ENCODE measurements at regions not wholly inside any gene's neighbourhood (a gene's known extent, or its start where the extent isn't known, plus 50 kb on each side); places are given as distances from the start of the nearest gene placed in this dataset.

DNA sequence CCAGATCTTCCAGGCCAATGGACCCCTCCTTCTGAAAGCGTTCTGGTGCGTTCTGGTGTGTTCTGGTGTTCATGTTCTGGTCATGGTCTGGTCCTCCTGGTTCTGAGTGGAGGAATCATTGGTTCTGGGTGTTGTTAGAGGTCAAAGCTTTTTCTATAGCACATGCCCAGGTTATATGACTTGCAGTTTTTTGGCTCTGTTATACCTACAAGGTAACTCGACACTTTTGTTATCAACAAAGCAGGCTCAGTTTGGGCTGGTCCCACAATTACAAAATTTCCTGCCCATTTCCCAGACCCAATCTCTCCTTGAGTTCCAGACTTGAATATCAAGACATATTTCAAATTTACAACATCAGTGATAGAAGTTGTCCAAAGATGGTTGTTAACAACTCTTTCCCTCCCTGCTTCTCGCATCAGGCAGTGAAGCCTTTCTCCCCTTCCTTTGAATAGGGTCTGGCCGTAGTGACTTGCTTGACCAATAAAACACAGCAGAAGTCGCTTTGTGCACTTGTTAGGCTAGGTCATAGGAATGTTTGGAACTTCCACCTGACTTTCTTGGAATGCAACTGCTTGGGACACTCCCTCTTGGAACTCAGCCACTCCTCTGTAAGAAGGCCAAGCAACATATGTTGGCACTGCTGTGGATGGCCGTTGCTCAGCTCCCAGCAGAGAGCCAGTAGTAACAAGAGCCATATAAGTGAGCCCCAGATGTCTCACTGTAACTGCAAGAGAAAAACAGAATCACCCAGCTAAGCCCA, 83.1 kb upstream of the STEAP1B start:
- no peak for DNase-seq

DNA sequence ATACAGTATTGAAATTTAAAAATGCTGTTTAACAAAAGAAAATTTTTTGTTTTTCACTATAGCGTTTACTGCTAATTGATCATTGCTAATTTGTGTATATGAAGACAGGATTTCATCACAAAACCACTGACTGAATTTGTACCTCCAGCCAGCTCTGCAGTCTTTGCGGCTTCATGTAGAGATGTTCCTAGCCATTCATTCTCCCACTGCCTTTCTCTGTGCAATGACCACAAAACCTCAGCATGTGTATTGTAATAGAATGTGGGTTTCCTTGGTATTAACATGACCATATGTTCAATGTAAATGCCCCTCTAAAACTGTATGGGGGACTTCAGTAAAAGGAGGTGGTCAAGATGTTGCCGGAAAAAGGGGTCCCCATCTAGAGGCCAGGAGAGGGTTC, 81.1 kb upstream of the STEAP1B start:
- no peak for DNase-seq

DNA sequence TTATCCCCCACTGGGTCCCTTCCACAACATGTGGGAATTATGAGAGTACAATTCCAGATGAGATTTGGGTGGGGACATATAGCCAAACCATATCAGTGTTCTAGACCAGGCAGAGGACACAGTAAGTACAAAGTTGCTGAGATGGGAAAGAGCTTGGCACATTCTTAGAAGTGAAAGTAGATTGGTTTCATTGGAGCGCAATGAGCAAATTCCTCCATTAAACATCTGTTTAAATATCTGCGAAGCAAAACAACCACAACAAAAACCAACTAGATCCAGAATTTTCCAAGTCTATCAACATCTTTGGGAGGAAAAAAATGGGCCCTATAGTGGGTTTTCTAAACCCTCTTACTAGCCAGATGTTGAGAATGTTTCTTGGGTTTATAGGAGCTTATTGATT, 80.0 kb upstream of the STEAP1B start:
- DNase-seq: no peak

DNA sequence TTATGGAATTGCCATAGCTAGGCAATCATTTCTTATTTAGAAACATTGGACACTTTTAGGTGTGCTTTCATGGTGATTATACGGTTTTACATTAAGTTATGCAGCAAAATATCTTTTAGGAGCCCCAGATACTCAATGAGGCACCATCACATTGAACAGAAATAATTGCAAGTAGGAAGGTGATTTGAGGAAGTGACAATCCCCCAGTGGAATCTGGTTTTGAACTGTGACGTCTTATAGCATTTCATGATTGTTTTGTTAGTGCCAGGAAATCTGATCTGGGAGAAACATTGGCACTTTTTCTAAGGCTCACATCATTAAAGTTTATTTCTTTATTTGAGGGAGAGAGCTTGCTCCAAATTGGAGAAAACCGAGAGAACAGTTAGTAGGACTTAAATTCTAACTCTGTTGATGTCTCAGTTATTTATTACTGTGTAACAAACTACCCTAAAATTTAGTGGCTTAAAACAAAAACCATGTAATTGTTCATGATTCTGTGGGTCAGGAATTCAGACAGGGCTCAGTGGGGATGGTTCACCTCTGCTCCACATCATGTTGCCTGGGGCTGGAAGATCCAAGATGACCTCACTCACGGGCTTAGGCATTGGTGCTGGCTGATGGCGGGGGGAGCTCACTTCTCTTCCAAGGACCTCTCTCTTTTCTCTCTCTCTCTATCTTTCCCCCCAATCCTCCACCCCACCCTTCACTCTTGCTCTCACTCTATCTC, 78.2 kb upstream of the STEAP1B start:
- no peak for DNase-seq

DNA sequence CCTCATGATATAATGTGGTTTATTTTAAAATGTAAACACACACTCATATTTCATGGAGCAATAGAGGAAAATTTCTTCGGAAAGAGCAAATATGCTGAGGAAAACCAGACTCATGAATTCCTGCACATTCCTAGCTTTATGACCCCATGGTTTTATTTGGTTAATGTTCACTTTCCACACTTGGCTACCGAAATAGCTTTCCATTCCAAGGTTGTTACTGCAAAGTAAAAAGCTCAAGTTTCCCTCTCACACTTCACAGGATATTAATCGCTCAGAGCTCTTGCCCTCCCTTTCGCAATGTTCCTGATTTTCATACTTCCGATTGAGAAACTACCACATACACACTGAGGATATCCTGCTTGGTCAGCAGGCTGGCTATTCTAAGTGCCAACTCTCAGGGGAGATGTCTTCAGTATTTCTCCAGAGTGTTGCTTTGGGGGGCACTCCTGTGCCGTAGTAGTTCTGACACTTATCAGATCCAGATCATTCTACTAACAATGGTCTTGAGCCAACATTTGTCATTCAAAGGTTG, 77.5 kb upstream of the STEAP1B start:
- no peak for DNase-seq

DNA sequence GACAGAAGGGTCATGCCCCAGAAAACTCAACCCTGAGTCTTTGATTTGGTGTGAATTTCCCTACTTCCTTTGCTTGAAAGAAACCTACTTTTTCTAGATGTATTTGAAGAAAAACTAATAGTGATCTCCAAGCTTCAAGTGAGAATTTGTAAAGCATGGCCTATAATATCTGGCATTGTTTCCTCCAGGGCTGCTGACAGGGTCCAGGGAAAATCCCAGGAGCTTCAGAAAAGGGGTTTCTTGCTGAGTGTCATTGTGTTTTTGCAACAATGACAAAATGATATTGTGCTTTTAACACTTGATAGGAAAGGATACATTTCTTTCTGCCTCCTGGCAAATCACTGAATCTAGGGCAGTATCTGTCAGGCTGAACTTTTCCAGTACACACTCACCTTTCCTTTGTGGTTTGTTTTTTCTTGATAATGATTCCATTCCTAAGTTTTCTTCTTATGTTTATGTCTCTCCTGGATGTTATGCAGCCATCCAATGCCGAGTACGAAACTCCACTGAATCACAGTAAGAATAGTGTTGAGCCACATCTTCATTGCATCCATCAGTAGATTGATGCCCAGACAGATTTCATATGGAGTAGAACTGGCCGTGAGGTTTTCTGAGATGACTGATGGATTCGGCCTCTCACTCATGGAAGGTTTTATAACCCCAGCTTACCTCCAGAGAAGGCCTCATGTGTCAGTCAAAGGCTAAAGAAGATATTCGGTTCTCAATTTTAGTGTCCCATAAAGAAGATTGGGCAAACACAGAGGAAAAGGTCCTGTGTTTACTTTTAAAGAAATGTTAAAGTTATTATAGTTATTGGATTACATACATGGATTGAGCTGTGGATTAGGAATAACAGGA, 76.9 kb upstream of the STEAP1B start:
- no peak for DNase-seq

DNA sequence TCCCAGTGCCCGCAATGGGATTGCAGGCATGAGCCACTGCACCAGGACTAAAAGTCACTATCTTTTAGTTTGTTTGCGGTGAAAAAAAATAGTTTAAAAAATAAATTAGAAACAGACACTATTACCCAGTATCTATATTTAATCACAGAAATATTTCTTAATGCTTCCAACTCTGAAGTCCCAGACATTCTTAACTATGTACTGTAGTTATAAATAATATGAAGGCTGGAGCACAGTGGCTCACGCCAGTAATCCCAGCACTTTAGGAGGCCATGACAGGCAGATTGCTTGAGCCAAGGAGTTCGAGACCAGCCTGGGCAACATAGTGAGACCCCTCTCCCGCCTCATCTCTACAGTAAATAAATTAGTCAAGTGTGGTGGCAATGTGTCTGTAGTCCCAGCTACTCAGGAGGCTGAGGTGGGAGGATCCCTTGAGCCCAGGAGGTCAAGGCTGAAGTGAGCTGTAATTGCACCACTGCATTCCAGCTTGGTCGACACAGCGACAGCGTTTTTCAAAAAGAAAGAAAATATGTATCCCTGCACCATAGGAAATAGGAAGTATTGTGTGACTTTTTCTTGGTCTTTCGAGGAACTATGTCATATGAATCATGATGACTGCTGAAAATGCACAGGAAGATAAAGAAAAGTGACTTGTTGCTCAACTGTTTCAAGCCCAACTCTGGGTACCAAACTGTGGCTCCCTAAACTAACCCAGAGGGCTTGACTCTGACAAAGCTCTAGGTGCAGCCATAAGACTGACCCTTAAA, 74.9 kb upstream of the STEAP1B start:
- no peak for DNase-seq

DNA sequence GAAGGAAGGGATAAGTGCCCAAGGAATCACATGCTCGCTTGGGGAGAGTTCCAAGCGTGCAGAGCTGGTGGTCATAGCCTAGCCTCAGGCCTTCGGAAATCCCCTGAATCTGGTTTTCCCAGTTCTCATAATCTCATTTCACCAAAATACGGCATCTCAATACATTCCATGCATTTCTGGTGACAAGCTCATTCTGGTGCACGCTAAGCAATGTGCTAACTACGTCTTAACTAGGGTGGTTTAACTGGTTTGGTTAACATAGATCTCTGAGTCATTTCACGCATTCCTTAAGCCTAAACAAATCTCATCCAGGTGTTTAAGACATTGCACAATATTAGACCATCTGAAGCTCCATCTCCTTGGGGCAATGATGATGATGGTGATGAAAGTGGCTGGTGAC, 72.9 kb upstream of the STEAP1B start:
- no peak for DNase-seq

DNA sequence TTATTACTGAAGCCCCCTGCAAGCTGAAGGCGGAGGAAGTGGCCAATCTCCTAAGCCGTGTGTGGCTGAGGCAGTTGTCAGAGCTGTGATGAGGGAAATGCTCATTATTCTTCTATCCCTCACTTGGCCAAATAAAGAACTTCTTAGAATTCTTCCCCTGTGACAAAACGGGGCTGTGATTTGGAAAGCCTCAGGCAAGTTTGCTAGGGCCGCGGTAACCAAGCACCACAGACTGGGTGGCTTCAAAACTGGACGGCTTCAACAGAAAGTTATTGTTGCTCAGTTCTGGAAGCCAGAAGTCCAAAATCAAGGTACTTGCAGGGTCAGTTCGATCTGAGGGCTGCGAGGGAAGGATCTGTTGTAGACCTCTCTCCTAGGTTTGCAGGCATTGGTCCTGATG, 72.3 kb upstream of the STEAP1B start:
- DNase-seq: no peak

DNA sequence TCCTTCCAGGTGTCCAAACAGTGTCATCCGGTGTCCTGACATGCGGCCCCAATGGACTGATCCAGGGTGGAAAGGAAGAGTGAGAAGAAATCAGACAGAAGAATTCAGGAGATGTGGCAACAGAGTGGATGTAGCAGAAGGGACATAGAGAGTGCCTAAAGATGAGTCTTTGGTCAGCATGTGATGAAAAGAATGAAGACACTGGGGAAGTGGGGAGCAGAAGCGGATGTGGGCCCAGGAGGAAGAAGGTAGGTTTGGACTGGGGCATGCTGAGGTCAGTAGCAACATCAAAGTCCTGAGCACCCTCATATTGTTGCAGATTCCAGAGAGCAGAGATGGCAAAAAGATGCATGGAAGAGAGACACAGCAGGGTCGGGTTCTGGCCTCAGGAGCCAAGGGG, 71.8 kb upstream of the STEAP1B start:
- DNase-seq: no peak

DNA sequence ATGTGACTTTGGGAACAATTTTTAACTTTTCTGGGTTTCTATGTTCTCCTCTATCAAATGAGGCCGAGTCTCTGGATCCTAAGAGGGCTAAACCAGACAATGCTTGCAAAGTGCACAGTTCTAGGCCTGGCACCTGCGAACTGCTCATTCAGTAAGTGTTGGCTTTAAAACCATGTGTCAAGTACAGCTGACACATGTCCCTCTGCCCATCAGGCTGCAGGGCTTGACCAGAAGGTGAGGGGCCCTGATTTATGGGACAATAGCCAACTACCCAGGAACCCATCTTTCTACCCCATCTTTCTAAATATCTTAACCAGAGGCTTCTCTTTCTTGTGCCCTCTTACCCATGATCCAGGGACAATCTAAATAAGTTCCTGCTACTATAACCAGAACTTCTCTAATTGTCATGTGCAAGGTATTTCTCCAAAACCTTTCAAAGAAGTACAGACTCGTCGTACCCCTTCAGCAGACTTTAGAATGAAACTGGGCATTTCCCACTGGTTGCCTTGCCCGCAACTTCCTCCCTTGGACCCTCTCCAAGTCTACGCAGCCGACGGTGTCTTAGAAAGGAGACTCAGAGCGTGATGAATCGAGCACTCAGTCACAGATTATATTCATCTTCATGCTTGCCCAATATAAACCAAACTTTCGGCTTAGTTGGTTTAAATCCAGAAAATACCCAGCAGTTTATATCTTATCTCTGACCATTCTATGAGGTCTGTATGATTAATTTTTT, 69.8 kb upstream of the STEAP1B start:
- no peak for DNase-seq

DNA sequence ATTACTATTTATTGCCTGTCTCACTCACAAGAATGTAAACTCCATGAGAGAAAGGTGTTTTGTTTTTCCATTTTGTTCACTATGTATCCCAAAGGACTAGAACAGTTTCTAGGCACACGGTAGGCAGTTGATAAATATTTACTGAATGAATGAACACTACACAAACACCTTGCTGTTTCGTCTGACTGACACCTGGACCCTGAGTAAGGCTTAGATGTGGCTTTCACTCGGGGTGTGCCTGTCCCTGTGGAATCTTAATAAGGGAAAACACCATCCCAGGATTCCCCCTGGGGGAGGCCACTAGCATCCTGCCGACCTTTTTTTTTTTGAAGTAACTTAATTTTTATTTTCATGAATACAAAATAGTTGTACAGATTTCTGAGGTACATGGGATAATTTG, 66.6 kb upstream of the STEAP1B start:
- DNase-seq: no peak

DNA sequence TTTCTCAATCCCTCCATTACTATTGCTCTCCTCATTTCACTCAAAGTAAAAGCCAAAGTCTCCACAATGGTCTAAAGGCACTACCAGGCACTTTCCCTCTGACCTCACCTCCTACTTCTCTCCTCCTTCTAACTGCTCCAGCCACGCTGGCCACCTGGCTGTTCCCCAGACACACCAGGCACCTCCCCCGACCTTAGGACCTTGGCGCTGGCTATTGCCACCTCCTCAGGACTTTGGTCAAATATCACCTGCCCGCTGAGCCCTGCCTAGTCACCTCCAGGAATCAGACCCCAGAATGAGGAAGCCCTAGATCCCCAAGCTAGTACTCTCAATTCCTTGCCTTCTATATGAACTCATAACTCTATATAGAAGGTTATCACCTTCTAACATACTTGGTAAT, 66.2 kb upstream of the STEAP1B start:
- no peak for DNase-seq

DNA sequence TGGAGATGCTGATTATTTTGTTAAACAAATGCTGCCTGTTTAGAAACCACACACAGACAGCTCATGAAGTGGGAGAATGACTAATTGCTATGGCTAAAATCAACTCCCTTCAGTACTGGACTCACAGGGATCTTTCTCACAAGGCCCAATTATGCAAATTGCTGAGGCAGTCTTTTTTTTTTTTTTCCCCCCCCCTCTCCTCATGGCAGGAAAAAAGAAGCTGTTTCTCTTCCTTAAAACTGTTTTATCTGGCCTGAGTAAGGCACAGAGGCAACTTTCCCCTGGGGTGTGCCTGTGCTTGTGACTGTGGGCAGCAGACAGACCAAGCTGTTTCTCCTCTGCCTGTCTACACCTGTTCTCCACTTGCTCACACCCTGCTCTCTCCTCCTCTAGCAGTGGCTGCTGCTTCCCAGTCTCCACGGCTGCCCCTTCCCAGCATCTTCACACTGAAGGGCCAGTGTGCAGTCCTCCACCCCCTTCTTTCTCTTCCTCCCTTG, 65.4 kb upstream of the STEAP1B start:
- no peak for DNase-seq

DNA sequence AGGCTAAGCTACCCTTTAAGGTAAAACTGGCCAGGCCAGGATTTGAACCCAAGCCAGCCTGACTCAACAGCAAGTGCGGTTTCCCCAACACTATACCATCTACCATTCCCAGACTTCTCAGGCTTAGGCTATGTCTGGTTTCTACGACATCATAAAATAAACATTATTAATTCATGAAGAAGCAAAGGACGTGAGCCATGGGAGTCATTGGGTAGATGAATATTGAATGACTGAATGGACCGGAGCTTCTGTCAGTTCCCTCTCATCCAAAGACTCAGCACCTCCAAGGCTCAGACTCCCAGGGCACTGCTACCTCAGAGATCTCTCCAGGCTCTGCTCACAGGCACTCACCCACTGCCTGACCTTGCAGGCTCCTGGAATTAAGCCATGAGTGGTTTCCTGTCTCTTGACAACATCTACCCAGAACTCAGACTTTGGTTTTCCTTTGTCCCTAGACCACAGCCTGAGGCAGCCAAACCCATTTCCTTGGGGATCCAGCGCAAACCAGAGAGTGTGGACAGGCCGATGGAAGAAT, 64.6 kb upstream of the STEAP1B start:
- no peak for DNase-seq

DNA sequence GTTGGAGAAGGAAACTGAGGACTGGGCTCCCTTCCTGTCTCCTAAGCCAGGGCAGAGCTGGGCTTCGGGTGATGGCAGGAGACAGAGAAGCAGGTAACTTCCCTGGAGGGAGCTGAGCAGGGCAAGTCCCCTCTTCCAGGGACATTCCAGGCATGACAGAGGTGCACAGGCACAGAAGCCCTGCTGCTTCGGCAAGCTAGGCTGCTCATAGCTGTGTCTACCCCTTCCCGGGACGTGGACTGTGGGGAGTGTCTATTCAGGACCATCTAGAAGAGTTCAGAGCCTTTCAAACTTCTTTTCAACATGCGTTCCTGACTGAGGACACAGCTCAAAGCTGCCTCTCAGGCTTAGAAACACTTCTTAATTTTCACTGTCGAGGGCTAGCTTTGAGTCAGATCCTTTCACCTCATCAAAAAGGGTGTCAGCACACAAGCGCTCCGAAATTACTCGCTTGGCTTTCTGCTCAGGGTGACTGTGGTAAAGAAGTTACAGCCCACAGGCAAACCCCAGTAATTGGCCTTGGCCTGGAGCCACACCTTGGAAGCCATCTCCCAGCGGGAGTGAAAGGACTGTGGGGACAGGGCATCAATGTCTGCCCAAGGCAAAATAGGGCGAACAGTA, 63.7 kb upstream of the STEAP1B start:
- DNase-seq: no peak

DNA sequence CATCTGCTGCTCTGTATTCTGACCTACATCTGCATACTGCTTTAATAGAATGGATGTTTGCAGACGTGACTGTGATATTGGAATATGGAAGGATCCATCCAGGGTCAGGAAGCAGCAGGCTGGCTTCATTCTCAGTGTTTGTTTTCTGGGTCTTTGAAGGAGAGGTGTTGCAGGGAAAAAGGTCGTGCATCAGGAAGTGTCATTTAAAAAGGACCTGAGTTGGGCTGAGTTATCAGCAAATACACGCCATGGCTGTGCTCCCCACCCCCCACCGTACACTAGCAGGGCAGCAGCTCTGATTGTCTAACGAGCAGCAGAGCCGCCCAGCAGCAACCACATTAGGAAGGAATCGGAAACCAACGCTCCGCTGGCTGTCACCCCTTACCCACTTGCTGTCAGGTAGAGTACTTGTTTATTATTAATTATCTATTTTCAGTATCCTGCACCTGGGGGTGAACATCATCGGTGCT, 63.1 kb upstream of the STEAP1B start:
- no peak for DNase-seq

DNA sequence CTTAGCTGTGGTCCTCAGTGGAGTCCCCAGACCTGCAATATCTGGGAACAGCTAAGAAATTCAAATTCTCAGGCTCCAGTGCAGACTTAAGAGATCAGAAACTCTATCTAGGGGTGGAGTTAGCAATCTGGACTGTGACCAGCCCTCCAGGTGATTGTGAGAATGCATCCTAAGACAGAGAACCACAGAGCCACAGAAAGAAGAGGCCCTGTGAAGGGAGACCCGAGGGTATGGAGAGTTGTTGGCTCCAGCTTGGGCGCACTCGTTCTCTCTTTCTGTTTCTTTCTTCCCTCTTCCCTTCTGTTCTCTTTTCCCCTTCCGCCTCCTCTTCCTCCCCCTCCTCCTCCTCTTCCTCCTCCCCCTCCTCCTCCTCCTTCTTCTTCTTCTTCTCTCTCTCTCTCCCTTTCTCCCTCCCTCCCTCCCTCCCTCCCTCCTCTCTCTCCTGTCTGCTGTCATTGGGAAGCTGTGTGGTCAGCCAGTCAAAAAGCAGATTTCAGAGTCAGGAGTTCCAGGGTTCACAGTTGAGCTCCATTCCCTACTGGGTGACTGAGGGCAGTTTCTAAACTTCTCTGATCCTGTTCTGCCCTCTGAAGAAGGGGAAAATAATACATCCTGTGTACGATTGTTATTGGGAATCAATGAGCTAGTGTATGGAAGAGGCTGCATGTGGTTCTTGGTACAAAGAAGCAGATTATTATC, 62.1 kb upstream of the STEAP1B start:
- no peak for DNase-seq

DNA sequence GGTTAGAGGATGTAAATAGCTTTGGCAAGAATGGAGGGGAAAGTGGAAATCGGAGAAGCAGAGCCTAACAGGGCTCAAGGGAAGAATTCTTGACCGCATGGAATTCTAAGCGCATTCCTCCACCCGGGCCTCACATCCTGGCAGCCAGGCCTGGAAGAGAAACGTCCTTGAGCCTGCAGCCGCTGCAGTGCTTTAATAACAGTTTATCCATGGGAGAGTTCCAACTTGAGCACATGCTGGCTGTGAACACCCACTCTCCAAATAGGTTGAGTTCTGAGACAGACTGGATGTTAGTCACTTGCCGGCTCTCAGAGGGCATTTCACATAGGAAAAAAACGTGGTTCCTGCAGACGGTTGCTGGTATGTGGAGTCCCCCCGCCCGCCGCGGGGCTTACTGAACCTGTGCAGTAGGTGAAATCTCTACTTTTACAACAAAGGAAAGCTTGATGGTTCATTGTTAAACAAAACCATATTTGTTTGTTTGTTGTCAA, 61.4 kb upstream of the STEAP1B start:
- DNase-seq: no peak

Measured in activated gamma-delta T cell (primary cell).